Keratinocyte (primary cell): ENCODE measurements at regions not wholly inside any gene's neighbourhood (a gene's known extent, or its start where the extent isn't known, plus 50 kb on each side); places are given as distances from the start of the nearest gene placed in this dataset.

Experiments
- DNase-seq: peaks from one replicate; pipeline ENCODE4 v3.0.0-alpha.2; 2011; ENCODE audit warnings: low read depth, missing footprints, low spot score
- FAIRE-seq: peaks from 2 replicates; lab custom pipeline; 2011; peaks lifted over from hg19 to GRCh38; lab: Jason Lieb, UNC
- H2AFZ ChIP-seq: 2 replicates; pipeline ENCODE4 v1.6.0; 2012; ENCODE audit warnings: low read length, control low read depth, inconsistent platforms; ENCODE audit not compliant: control insufficient read depth
- H3K27ac ChIP-seq: 2 replicates; pipeline ENCODE4 v1.5.1; 2011; ENCODE audit warnings: low read length; ENCODE audit not compliant: control insufficient read depth, insufficient read depth
- H3K27me3 ChIP-seq: 3 replicates; pipeline ENCODE4 v1.6.0; 2011; ENCODE audit warnings: low read length; ENCODE audit not compliant: control insufficient read depth, insufficient read depth; ENCODE audit errors: extremely low read depth
- H3K36me3 ChIP-seq, 2 experiments: 2 replicates in 1 of 2; 3 replicates in 1 of 2; pipeline ENCODE4 v1.5.1; 2011; ENCODE audit warnings: low read length in 2 of 2, mild to moderate bottlenecking in 1 of 2; ENCODE audit not compliant: control insufficient read depth in 2 of 2, insufficient read depth in 2 of 2; ENCODE audit errors: extremely low read depth in 1 of 2
- H3K4me1 ChIP-seq: 3 replicates; pipeline ENCODE4 v1.5.1; 2011; ENCODE audit warnings: low read length; ENCODE audit not compliant: control insufficient read depth, insufficient read depth; ENCODE audit errors: extremely low read depth
- H3K4me2 ChIP-seq: 3 replicates; pipeline ENCODE4 v1.6.0; 2011; ENCODE audit warnings: low read depth, low read length; ENCODE audit not compliant: control insufficient read depth, insufficient read depth; ENCODE audit errors: extremely low read depth
- H3K4me3 ChIP-seq, 3 experiments: fragments of 200-600 bp in 1 of 3; sonication (generic) in 1 of 3; 2 replicates in 2 of 3; 3 replicates in 1 of 3; pipeline ENCODE4 v1.5.1; 2011 to 2016; ENCODE audit warnings: low read length in 3 of 3, mild to moderate bottlenecking in 3 of 3, control low read depth in 2 of 3, inconsistent platforms in 1 of 3, low read depth in 1 of 3, mixed read lengths in 1 of 3, mixed run types in 1 of 3, moderate library complexity in 1 of 3; ENCODE audit not compliant: control insufficient read depth in 2 of 3, insufficient read depth in 2 of 3; ENCODE audit errors: extremely low read depth in 1 of 3
- H3K79me2 ChIP-seq: 2 replicates; pipeline ENCODE4 v1.6.0; 2012; ENCODE audit warnings: low read length; ENCODE audit not compliant: control insufficient read depth, insufficient read depth
- H3K9ac ChIP-seq: 3 replicates; pipeline ENCODE4 v1.6.0; 2011; ENCODE audit warnings: low read length; ENCODE audit not compliant: control insufficient read depth, insufficient read depth; ENCODE audit errors: extremely low read depth
- H3K9me1 ChIP-seq: 3 replicates; pipeline ENCODE4 v1.6.0; 2011; ENCODE audit warnings: low read length; ENCODE audit not compliant: control insufficient read depth, insufficient read depth; ENCODE audit errors: extremely low read depth
- H3K9me3 ChIP-seq: 2 replicates; pipeline ENCODE4 v1.5.1; 2012; ENCODE audit warnings: low read depth, low read length; ENCODE audit not compliant: control insufficient read depth
- H4K20me1 ChIP-seq: 3 replicates; pipeline ENCODE4 v1.6.0; 2011; ENCODE audit warnings: low read length; ENCODE audit not compliant: control insufficient read depth, insufficient read depth; ENCODE audit errors: extremely low read depth
- EZH2 ChIP-seq: IDR thresholded peaks from one replicate; pipeline ENCODE4 v1.6.1; 2012; ENCODE audit warnings: inconsistent platforms, mild to moderate bottlenecking, low read length, moderate library complexity
- dilution Hi-C: fragments of 300-500 bp; cut with MboI; formaldehyde crosslinking; loops from one replicate; pipeline ENCODE4 v1.7.0; 2020; ENCODE audit warnings: low sequenced_read_pairs; ENCODE audit not compliant: extremely low pct_ligation_motif_present
- small RNA-seq, 3 experiments: library from RNA; depleted of rRNA; stranded (forward); fragments of <200 nt; gene quantifications; one replicate each; pipeline ENCODE3, GENCODE V24; 2012; ENCODE audit warnings: low read depth in 3 of 3, low replicate concordance in 1 of 3; ENCODE audit not compliant: insufficient read length in 3 of 3
- TF ChIP-seq, protein P1 (sequence below), 3 experiments: IDR thresholded peaks in 1 of 3; conservative IDR thresholded peaks in 1 of 3; optimal IDR thresholded peaks in 1 of 3; 2 replicates in 2 of 3; 3 replicates in 1 of 3; pipeline versions ENCODE3 to v1.5.1; 2011; ENCODE audit warnings: low read length in 3 of 3, mild to moderate bottlenecking in 3 of 3, moderate library complexity in 2 of 3, control low read depth in 1 of 3, inconsistent platforms in 1 of 3; ENCODE audit not compliant: insufficient read depth in 2 of 3; ENCODE audit errors: extremely low read depth in 1 of 3

DNA sequence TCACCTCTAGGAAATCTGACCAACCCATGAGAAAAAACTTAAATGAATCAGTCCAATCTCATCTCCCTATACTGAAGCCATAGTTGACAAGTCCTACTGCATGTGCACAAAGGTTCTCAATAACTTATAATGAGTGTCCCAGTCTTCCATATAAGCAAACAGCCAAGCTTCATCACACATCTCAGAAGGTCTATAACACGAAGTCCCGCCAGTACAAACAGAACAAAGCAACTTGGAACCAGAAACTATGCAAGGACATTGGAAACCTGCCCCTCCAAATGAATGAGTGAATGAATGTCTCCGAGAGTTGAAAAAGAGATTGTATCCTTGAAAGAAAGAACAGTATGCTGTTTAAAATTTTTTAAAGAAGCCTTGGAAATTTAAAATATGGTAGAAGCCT lies 53.6 kb upstream of the IPO9 start:
- FAIRE-seq: no peak

DNA sequence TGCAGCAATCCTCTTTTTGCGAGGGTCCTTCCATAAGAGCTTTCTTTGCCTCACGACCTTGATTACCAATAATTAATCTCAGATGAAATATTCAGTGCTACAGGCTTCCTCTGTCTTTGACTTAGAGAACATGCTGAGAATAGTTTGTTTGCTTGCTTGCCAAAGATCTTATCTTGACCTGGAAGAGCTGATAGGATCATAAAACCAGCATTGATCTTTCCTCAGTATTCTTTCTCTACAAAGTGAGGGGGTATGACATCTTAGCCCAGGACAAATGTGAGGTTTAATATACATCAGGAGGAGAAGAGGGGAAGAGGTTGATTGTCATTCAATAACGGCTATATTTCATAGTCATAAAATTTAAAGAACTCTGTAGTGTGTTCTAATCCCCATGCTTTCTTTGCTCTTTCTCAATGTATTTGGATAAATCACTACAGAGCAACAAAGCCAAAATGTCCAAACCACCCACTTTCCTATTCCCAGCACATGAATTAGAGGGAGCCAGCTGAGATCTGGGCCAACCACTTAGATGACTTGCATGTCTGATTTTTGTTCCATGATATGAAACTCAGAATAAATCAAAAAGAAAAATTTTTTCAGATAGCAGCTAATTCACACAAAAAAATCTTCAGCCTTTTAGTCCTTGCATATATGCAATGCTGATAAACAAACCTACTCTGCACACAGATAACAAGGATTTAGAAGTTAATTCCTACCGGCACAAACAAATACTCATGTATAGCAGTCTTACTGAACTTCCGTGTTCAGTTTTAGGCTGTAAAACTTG lies 50.5 kb upstream of the IPO9 start:
- Histone ChIP-seq H3K36me3 (peaks cover 21 to 32% of the 10 kb centered on the region in 2 experiments), H3K4me3 (no peak overlapping the region), H3K79me2 (peaks cover 8% of the 10 kb centered on the region), H3K4me2 (no peak overlapping the region), H3K9me3 (no peaks in the 10 kb centered on the region), H3K4me1 (peaks cover 59% of the 10 kb centered on the region), H3K9me1 (no peaks in the 10 kb centered on the region), H3K27ac (no peak overlapping the region), H4K20me1 (no peaks in the 10 kb centered on the region), H2AFZ (no peak overlapping the region), H3K9ac (no peak overlapping the region), H3K27me3 (no peaks in the 10 kb centered on the region)
- no peak for TF ChIP-seq EZH2
- TF ChIP-seq, protein P1, sequence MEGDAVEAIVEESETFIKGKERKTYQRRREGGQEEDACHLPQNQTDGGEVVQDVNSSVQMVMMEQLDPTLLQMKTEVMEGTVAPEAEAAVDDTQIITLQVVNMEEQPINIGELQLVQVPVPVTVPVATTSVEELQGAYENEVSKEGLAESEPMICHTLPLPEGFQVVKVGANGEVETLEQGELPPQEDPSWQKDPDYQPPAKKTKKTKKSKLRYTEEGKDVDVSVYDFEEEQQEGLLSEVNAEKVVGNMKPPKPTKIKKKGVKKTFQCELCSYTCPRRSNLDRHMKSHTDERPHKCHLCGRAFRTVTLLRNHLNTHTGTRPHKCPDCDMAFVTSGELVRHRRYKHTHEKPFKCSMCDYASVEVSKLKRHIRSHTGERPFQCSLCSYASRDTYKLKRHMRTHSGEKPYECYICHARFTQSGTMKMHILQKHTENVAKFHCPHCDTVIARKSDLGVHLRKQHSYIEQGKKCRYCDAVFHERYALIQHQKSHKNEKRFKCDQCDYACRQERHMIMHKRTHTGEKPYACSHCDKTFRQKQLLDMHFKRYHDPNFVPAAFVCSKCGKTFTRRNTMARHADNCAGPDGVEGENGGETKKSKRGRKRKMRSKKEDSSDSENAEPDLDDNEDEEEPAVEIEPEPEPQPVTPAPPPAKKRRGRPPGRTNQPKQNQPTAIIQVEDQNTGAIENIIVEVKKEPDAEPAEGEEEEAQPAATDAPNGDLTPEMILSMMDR (optimal IDR thresholded peaks at IDR 0.05 in 1 of 3, IDR thresholded peaks at IDR 0.05 in 1 of 3, conservative IDR thresholded peaks at IDR 0.05 in 1 of 3; ENCODE audit: extremely low read depth in 1 of 3, insufficient read depth in 2 of 3, low read length in 3 of 3): no peak
- FAIRE-seq: peak; percentile 74
- dilution Hi-C loops: loop anchor here (25.0 kb wide), 1 partner anchor 216 kb away; no protein-coding TSS in a partner anchor
- DNase-seq: no peak

More for the DNA sequence above, 53.6 kb upstream of the IPO9 start:
- H3K9me3 ChIP-seq: peaks cover 2% of the 10 kb centered on the region
- H3K36me3 ChIP-seq: peaks cover 2 to 9% of the 10 kb centered on the region in 2 experiments
- no peak for DNase-seq
- no peak for TF ChIP-seq EZH2
- TF ChIP-seq, protein P1 (optimal IDR thresholded peaks at IDR 0.05 in 1 of 3, IDR thresholded peaks at IDR 0.05 in 1 of 3, conservative IDR thresholded peaks at IDR 0.05 in 1 of 3; ENCODE audit: extremely low read depth in 1 of 3, insufficient read depth in 2 of 3, low read length in 3 of 3): no peak
- no peak overlapping the region for H3K9ac ChIP-seq
- no peak overlapping the region for H3K4me3 ChIP-seq
- peak overlapping the region; percentile 94 for H3K27ac ChIP-seq
- no peak overlapping the region for H2AFZ ChIP-seq
- dilution Hi-C loops: loop anchor here (25.0 kb wide), 1 partner anchor 213 kb away; no protein-coding TSS in a partner anchor
- peak overlapping the region; percentile 54 for H3K4me2 ChIP-seq
- peaks cover 23% of the 10 kb centered on the region for H3K79me2 ChIP-seq
- H4K20me1 ChIP-seq: no peaks in the 10 kb centered on the region
- no peaks in the 10 kb centered on the region for H3K9me1 ChIP-seq
- peaks cover 63% of the 10 kb centered on the region for H3K4me1 ChIP-seq
- no peaks in the 10 kb centered on the region for H3K27me3 ChIP-seq

Small RNAs in the stretch of these regions (small RNA-seq; reads per million reads assigned to genes)
- gene MIR5191: 0 reads per million in 3 experiments
- 0 reads per million in 3 experiments for gene RNU6-501P
